Stimulated activated CD8-positive, alpha-beta memory T cell treated with anti-CD3 and anti-CD28 coated beads, Interleukin-4, amount 100 ng/mL, for 4 hours (primary cell): ENCODE measurements at regions not wholly inside any gene's neighbourhood (a gene's known extent, or its start where the extent isn't known, plus 50 kb on each side); places are given as distances from the start of the nearest gene placed in this dataset.

ENCODE experiments used
- DNase-seq, 2 donors: peaks; one replicate each; pipeline ENCODE4 v3.0.0-alpha.2; 2020; ENCODE audit warnings: low read depth in 2 of 2, low spot score in 1 of 2

- DNase-seq = no peak
Observed at GRCh38 chr2:120473522-120474271, 127.8 kb downstream of the INHBB start.

GRCh38 chr2:120474486-120474885 lies 128.6 kb downstream of the INHBB start:
- no peak for DNase-seq

GRCh38 chr2:120476141-120476540 lies 130.2 kb downstream of the INHBB start:
- no peak for DNase-seq

GRCh38 chr2:120477198-120477597 lies 131.3 kb downstream of the INHBB start:
- DNase-seq = no peak

- DNase-seq = no peak
Observed at GRCh38 chr2:120477831-120478481, 132.0 kb downstream of the INHBB start.

GRCh38 chr2:120480346-120480902 lies 134.5 kb downstream of the INHBB start:
- DNase-seq = no peak

- no peak for DNase-seq
Observed at GRCh38 chr2:120480903-120481445, 135.0 kb downstream of the INHBB start.

GRCh38 chr2:120481446-120482194 lies 135.7 kb downstream of the INHBB start:
- DNase-seq = no peak

- no peak for DNase-seq
Observed at GRCh38 chr2:120482334-120482733, 136.4 kb downstream of the INHBB start.

GRCh38 chr2:120483355-120483754 lies 137.4 kb downstream of the INHBB start:
- DNase-seq = no peak

GRCh38 chr2:120485096-120485495 lies 139.2 kb downstream of the INHBB start:
- DNase-seq = no peak

- DNase-seq = no peak
Observed at GRCh38 chr2:120486441-120486840, 140.5 kb downstream of the INHBB start.

GRCh38 chr2:120486946-120487345 lies 141.0 kb downstream of the INHBB start:
- no peak for DNase-seq

GRCh38 chr2:120488531-120488930 lies 142.6 kb downstream of the INHBB start:
- no peak for DNase-seq

GRCh38 chr2:120489023-120489422 lies 143.1 kb downstream of the INHBB start:
- DNase-seq = no peak

- DNase-seq = no peak
Observed at GRCh38 chr2:120490091-120490798, 144.3 kb downstream of the INHBB start.

GRCh38 chr2:120491111-120491625 lies 145.2 kb downstream of the INHBB start:
- no peak for DNase-seq

- DNase-seq = no peak
Observed at GRCh38 chr2:120493231-120493630, 147.3 kb downstream of the INHBB start.

GRCh38 chr2:120494446-120494845 lies 148.5 kb downstream of the INHBB start:
- DNase-seq = no peak

- DNase-seq = no peak
Observed at GRCh38 chr2:120495586-120495985, 149.7 kb downstream of the INHBB start.

GRCh38 chr2:120496235-120496634 lies 150.3 kb downstream of the INHBB start:
- DNase-seq = no peak
